ENCODE measurements at regions not wholly inside any gene's neighbourhood (a gene's known extent, or its start where the extent isn't known, plus 50 kb on each side); places are given as distances from the start of the nearest gene placed in this dataset.

DNA sequence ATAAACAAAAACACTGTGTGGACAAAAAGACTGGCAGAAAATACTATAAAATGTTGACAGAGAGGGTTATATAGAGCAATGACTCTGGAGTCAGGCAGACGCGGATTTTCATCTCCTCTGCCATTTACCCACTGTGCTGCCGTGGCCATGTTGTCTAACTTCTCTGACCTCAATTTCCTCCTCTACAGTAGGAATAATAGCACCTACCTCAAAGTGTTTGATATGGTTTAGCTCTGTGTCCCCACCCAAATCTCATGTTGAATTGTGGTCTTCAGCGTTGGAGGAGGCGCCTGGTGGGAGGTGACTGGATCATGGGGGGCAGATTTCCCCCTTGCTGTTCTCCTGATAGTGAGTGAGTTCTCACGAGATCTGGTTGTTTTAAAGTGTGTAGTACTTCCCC is 78.2 kb upstream of the CALN1 start:
- FAIRE-seq (no peak), DNase-seq (ENCODE audit: low read depth, low spot score) (no peak)
- no peak overlapping the region for H3K4me2 ChIP-seq (ENCODE audit: insufficient read depth, low read length)
- no TSS peak for BruUV-seq (replicated peaks)
- H3K4me3 ChIP-seq (replicated peaks in 1 of 3; ENCODE audit: insufficient read depth in 1 of 3, low read depth in 1 of 3, low read length in 3 of 3): no peak overlapping the region
- intact Hi-C loops (cut with micrococcal nuclease): no loop called here
- H3K27me3 ChIP-seq (ENCODE audit: control insufficient read depth in 2 of 2, insufficient read depth in 2 of 2, low read length in 2 of 2): no peaks in the 10 kb centered on the region
- TF ChIP-seq POLR2AphosphoS5 (IDR thresholded peaks at IDR 0.05; ENCODE audit: insufficient read depth, low read depth, low read length): no peak
- TF ChIP-seq, protein P1, sequence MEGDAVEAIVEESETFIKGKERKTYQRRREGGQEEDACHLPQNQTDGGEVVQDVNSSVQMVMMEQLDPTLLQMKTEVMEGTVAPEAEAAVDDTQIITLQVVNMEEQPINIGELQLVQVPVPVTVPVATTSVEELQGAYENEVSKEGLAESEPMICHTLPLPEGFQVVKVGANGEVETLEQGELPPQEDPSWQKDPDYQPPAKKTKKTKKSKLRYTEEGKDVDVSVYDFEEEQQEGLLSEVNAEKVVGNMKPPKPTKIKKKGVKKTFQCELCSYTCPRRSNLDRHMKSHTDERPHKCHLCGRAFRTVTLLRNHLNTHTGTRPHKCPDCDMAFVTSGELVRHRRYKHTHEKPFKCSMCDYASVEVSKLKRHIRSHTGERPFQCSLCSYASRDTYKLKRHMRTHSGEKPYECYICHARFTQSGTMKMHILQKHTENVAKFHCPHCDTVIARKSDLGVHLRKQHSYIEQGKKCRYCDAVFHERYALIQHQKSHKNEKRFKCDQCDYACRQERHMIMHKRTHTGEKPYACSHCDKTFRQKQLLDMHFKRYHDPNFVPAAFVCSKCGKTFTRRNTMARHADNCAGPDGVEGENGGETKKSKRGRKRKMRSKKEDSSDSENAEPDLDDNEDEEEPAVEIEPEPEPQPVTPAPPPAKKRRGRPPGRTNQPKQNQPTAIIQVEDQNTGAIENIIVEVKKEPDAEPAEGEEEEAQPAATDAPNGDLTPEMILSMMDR (IDR thresholded peaks at IDR 0.05; ENCODE audit: extremely low read depth in 1 of 2, insufficient read depth in 1 of 2, low read depth in 1 of 2, low read length in 2 of 2): no peak
- no peak for TF ChIP-seq JUN (IDR thresholded peaks at IDR 0.05; ENCODE audit: borderline replicate concordance, insufficient read depth, insufficient read length, low read depth)
- TF ChIP-seq EZH2 (IDR thresholded peaks at IDR 0.05; ENCODE audit: borderline replicate concordance, low read depth, low read length, severe bottlenecking): no peak
- no peak for TF ChIP-seq FOS (IDR thresholded peaks at IDR 0.05; ENCODE audit: borderline replicate concordance, insufficient read depth, low read length)
- TF ChIP-seq, protein P2, sequence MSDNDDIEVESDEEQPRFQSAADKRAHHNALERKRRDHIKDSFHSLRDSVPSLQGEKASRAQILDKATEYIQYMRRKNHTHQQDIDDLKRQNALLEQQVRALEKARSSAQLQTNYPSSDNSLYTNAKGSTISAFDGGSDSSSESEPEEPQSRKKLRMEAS (IDR thresholded peaks at IDR 0.05; ENCODE audit: insufficient read depth, insufficient read length): no peak
- no peak for TF ChIP-seq GATA2 (IDR thresholded peaks at IDR 0.05; ENCODE audit: insufficient read depth, insufficient read length, low read depth, low read length)
- TF ChIP-seq POLR2A (IDR thresholded peaks at IDR 0.05; ENCODE audit: low read depth, low read length): no peak
- no peak for TF ChIP-seq MYC (IDR thresholded peaks at IDR 0.05; ENCODE audit: low read depth, low read length)
- no peaks in the 10 kb centered on the region for H3K4me1 ChIP-seq (ENCODE audit: control insufficient read depth, extremely low read depth, insufficient read depth, low read length)
- no peak overlapping the region for H3K27ac ChIP-seq (ENCODE audit: insufficient read depth, low read depth, low read length)
- dilution Hi-C loops (cut with MboI; ENCODE audit: extremely low pct_ligation_motif_present, low sequenced_read_pairs): no loop called here
- H3K9me3 ChIP-seq (replicated peaks; ENCODE audit: control insufficient read depth, insufficient read depth, low read length): no peaks in the 10 kb centered on the region
- H3K9ac ChIP-seq (replicated peaks; ENCODE audit: extremely low read depth, insufficient read depth, low read length): no peak overlapping the region
- no peaks in the 10 kb centered on the region for H3K9me1 ChIP-seq (replicated peaks; ENCODE audit: control insufficient read depth, extremely low read depth, insufficient read depth, low read length)
- CTCF ChIA-PET: no interaction called here
- no peak overlapping the region for H2AFZ ChIP-seq (ENCODE audit: low read depth, low read length)
- POLR2A ChIA-PET: no interaction called here
- no peaks in the 10 kb centered on the region for H3K36me3 ChIP-seq (ENCODE audit: control insufficient read depth in 2 of 2, extremely low read depth in 1 of 2, insufficient read depth in 2 of 2, low read length in 2 of 2)
- no peaks in the 10 kb centered on the region for H3K79me2 ChIP-seq (ENCODE audit: control insufficient read depth, insufficient read depth, low read length)
- no peaks in the 10 kb centered on the region for H4K20me1 ChIP-seq (replicated peaks; ENCODE audit: control insufficient read depth, extremely low read depth, insufficient read depth, low read length)

Data from endothelial cell of umbilical vein (primary cell).